Duodenal mucosa (tissue), 2 donors: ENCODE measurements at regions not wholly inside any gene's neighbourhood (a gene's known extent, or its start where the extent isn't known, plus 50 kb on each side); places are given as distances from the start of the nearest gene placed in this dataset.

Experiments used
- H3K27ac ChIP-seq: one replicate; pipeline ENCODE4 v1.7.0; 2013; ENCODE audit warnings: low read depth, low read length
- H3K27me3 ChIP-seq, 2 donors: one replicate each; pipeline ENCODE4 v1.7.0; 2013; ENCODE audit warnings: low read length in 2 of 2, control low read depth in 1 of 2; ENCODE audit not compliant: insufficient read depth in 2 of 2, control insufficient read depth in 1 of 2
- H3K36me3 ChIP-seq, 2 donors: one replicate each; pipeline ENCODE4 v1.7.0; 2013; ENCODE audit warnings: low read length in 2 of 2, control low read depth in 1 of 2; ENCODE audit not compliant: insufficient read depth in 2 of 2, control insufficient read depth in 1 of 2
- H3K4me1 ChIP-seq, 2 donors: one replicate each; pipeline ENCODE4 v1.7.0; 2013; ENCODE audit warnings: low read length in 2 of 2, control low read depth in 1 of 2; ENCODE audit not compliant: insufficient read depth in 2 of 2, control insufficient read depth in 1 of 2
- H3K4me3 ChIP-seq, 2 donors: one replicate each; pipeline ENCODE4 v1.7.0; 2013; ENCODE audit warnings: low read length in 2 of 2, low read depth in 1 of 2
- H3K9ac ChIP-seq, 2 donors: one replicate each; pipeline ENCODE4 v1.7.0; 2013; ENCODE audit warnings: low read length in 2 of 2, low read depth in 1 of 2
- H3K9me3 ChIP-seq, 2 donors: one replicate each; pipeline ENCODE4 v1.7.0; 2013; ENCODE audit warnings: low read length in 2 of 2, control low read depth in 1 of 2; ENCODE audit not compliant: control insufficient read depth in 1 of 2

DNA sequence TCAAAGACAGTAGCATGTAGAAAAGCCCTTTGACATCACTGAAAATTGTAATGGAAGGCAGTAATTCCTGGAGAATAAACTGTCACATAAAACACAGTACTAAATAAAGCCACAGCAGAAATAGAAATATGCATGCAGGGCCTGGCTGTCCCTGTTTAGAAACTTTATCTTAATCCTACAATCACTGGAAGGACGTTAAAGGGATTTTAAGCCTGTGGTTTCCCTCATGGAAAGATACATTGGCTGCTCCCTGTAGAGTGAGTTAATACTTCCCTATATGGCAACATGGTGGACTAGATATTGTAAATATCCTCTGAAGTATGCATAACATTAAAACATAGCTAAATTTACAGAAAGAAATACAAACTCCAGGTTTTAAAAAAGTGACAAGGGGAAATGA, 1334.9 kb upstream of the CELF2 start:
- H3K4me1 ChIP-seq, result no peaks in the 10 kb centered on the region
- no peak overlapping the region for H3K9ac ChIP-seq
- H3K36me3 ChIP-seq, result no peaks in the 10 kb centered on the region
- peaks cover 0 to 3% of the 10 kb centered on the region in 2 donors for H3K9me3 ChIP-seq
- H3K4me3 ChIP-seq, result no peak overlapping the region
- no peaks in the 10 kb centered on the region for H3K27me3 ChIP-seq
- H3K27ac ChIP-seq, result no peak overlapping the region

- Histone ChIP-seq H3K27ac (no peak overlapping the region), H3K9ac (no peak overlapping the region), H3K9me3 (peaks cover 0 to 3% of the 10 kb centered on the region in 2 donors), H3K4me1 (no peaks in the 10 kb centered on the region), H3K4me3 (no peak overlapping the region), H3K27me3 (no peaks in the 10 kb centered on the region), H3K36me3 (no peaks in the 10 kb centered on the region)
Observed at GRCh38 chr10:9684186-9684585, 1333.5 kb upstream of the CELF2 start.

- Histone ChIP-seq H3K9me3 (peaks cover 0 to 3% of the 10 kb centered on the region in 2 donors), H3K27me3 (no peaks in the 10 kb centered on the region), H3K4me3 (no peak overlapping the region)
Observed at GRCh38 chr10:9685596-9685995, 1332.1 kb upstream of the CELF2 start.

GRCh38 chr10:9688711-9689110, 1329.0 kb upstream of the CELF2 start:
- Histone ChIP-seq H3K36me3 (no peaks in the 10 kb centered on the region), H3K4me3 (no peak overlapping the region), H3K27ac (no peak overlapping the region), H3K4me1 (no peaks in the 10 kb centered on the region), H3K27me3 (no peaks in the 10 kb centered on the region), H3K9me3 (no peaks in the 10 kb centered on the region), H3K9ac (no peak overlapping the region)

More at GRCh38 chr10:9685596-9685995, 1332.1 kb upstream of the CELF2 start:
- Histone ChIP-seq H3K36me3 (no peaks in the 10 kb centered on the region), H3K4me1 (no peaks in the 10 kb centered on the region), H3K27ac (no peak overlapping the region), H3K9ac (no peak overlapping the region)

DNA sequence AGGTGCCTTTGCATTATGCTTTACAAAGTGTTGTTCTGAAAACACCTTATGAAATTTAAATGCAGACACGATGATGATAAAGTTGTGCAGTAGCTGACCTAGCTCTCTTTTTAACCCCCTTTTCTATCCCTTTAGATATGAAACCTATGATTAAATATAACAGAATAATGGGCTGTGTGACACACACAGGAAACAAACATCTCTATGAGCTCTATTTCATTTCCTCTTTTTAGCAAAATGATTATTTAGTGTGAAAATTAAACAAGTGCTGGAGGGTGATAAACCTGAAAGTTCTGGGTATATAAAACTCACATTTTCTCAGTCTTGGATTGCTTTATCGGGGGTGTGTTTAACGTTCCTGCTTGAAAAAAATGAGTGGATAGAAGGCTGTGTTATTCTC, 1310.5 kb upstream of the CELF2 start:
- Histone ChIP-seq H3K36me3 (no peaks in the 10 kb centered on the region), H3K4me3 (no peak overlapping the region), H3K27ac (no peak overlapping the region), H3K9me3 (peaks cover 0 to 2% of the 10 kb centered on the region in 2 donors), H3K4me1 (no peaks in the 10 kb centered on the region), H3K9ac (no peak overlapping the region), H3K27me3 (no peaks in the 10 kb centered on the region)

DNA sequence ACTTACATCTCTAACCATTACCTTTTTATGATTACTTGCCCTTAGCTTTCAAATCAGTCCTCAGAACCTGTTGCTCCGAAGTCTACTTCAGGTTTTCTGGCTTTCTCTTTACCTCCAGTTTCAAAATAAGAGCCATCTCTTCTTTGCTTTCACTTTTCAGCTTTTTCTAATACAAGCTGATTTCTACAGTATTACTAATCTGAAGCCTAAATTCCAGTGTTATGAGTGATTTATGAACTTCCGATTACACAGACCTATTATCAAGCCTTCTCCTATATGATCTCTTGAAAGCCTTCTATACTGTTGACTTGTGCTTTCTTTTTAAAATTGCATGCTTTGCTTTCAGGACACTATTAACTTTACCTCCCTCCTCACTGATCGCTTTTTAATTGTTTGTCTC, 1307.8 kb upstream of the CELF2 start:
- H3K27me3 ChIP-seq, result no peaks in the 10 kb centered on the region
- no peak overlapping the region for H3K4me3 ChIP-seq
- no peaks in the 10 kb centered on the region for H3K36me3 ChIP-seq
- no peak overlapping the region for H3K9ac ChIP-seq
- no peaks in the 10 kb centered on the region for H3K4me1 ChIP-seq
- H3K9me3 ChIP-seq, result peaks cover 0 to 7% of the 10 kb centered on the region in 2 donors
- no peak overlapping the region for H3K27ac ChIP-seq

GRCh38 chr10:9712393-9712792, 1305.3 kb upstream of the CELF2 start:
- Histone ChIP-seq H3K9me3 (peaks cover 0 to 7% of the 10 kb centered on the region in 2 donors), H3K36me3 (no peaks in the 10 kb centered on the region), H3K27me3 (no peaks in the 10 kb centered on the region), H3K4me1 (no peaks in the 10 kb centered on the region), H3K4me3 (no peak overlapping the region), H3K27ac (no peak overlapping the region), H3K9ac (no peak overlapping the region)

- no peaks in the 10 kb centered on the region for H3K4me1 ChIP-seq
- no peak overlapping the region for H3K9ac ChIP-seq
- H3K36me3 ChIP-seq, result no peaks in the 10 kb centered on the region
- H3K27ac ChIP-seq, result no peak overlapping the region
- no peaks in the 10 kb centered on the region for H3K27me3 ChIP-seq
- no peaks in the 10 kb centered on the region for H3K9me3 ChIP-seq
- no peak overlapping the region for H3K4me3 ChIP-seq
Observed at GRCh38 chr10:9719246-9719645, 1298.4 kb upstream of the CELF2 start.

GRCh38 chr10:9733766-9734165, 1283.9 kb upstream of the CELF2 start:
- Histone ChIP-seq H3K27ac (no peak overlapping the region), H3K36me3 (no peaks in the 10 kb centered on the region), H3K9ac (no peak overlapping the region), H3K4me3 (no peak overlapping the region), H3K27me3 (no peaks in the 10 kb centered on the region), H3K9me3 (no peaks in the 10 kb centered on the region), H3K4me1 (no peaks in the 10 kb centered on the region)

GRCh38 chr10:9734218-9734617, 1283.5 kb upstream of the CELF2 start:
- Histone ChIP-seq H3K4me1 (no peaks in the 10 kb centered on the region), H3K9ac (no peak overlapping the region), H3K4me3 (no peak overlapping the region), H3K27me3 (no peaks in the 10 kb centered on the region), H3K27ac (no peak overlapping the region), H3K9me3 (no peaks in the 10 kb centered on the region), H3K36me3 (no peaks in the 10 kb centered on the region)

GRCh38 chr10:9735731-9736130, 1281.9 kb upstream of the CELF2 start:
- no peaks in the 10 kb centered on the region for H3K36me3 ChIP-seq
- no peak overlapping the region for H3K4me3 ChIP-seq
- H3K4me1 ChIP-seq, result no peaks in the 10 kb centered on the region
- H3K9me3 ChIP-seq, result no peaks in the 10 kb centered on the region
- H3K27me3 ChIP-seq, result no peaks in the 10 kb centered on the region
- no peak overlapping the region for H3K9ac ChIP-seq
- H3K27ac ChIP-seq, result no peak overlapping the region
